ENCODE measurements at regions not wholly inside any gene's neighbourhood (a gene's known extent, or its start where the extent isn't known, plus 50 kb on each side); places are given as distances from the start of the nearest gene placed in this dataset.

- no TSS peak for BruUV-seq (replicated peaks)
- H3K4me2 ChIP-seq (ENCODE audit: low read length) = no peak overlapping the region
- no peak overlapping the region for H2AFZ ChIP-seq (ENCODE audit: low read length)
- ChIA-PET CTCF (ENCODE audit: unreplicated experiment) (no interaction called here), POLR2A (no interaction called here)
- no peaks in the 10 kb centered on the region for H3K36me3 ChIP-seq (ENCODE audit: insufficient read depth, low read length)
- no peaks in the 10 kb centered on the region for H3K9me2 ChIP-seq (ENCODE audit: insufficient read depth, low read length)
- TF ChIP-seq, protein P1, sequence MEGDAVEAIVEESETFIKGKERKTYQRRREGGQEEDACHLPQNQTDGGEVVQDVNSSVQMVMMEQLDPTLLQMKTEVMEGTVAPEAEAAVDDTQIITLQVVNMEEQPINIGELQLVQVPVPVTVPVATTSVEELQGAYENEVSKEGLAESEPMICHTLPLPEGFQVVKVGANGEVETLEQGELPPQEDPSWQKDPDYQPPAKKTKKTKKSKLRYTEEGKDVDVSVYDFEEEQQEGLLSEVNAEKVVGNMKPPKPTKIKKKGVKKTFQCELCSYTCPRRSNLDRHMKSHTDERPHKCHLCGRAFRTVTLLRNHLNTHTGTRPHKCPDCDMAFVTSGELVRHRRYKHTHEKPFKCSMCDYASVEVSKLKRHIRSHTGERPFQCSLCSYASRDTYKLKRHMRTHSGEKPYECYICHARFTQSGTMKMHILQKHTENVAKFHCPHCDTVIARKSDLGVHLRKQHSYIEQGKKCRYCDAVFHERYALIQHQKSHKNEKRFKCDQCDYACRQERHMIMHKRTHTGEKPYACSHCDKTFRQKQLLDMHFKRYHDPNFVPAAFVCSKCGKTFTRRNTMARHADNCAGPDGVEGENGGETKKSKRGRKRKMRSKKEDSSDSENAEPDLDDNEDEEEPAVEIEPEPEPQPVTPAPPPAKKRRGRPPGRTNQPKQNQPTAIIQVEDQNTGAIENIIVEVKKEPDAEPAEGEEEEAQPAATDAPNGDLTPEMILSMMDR (conservative IDR thresholded peaks at IDR 0.05; ENCODE audit: low read length) = no peak
- no peak for TF ChIP-seq EZH2phosphoT487 (IDR thresholded peaks at IDR 0.05; ENCODE audit: borderline replicate concordance, low read depth, low read length)
- no peak overlapping the region for H3K4me3 ChIP-seq (ENCODE audit: low read depth, low read length, poor library complexity, severe bottlenecking)
- DNase-seq (ENCODE audit: low spot score) = no peak
- no peaks in the 10 kb centered on the region for H3K9me3 ChIP-seq (ENCODE audit: low read length)
- no peaks in the 10 kb centered on the region for H4K20me1 ChIP-seq (ENCODE audit: insufficient read depth, low read length)
- no peak overlapping the region for H3K27ac ChIP-seq (ENCODE audit: low read depth, low read length, poor library complexity, severe bottlenecking)
- no peaks in the 10 kb centered on the region for H3K4me1 ChIP-seq (ENCODE audit: insufficient read depth, low read length, poor library complexity, severe bottlenecking)
- intact Hi-C loops (cut with micrococcal nuclease; ENCODE audit: unreplicated experiment) = no loop called here
- no peaks in the 10 kb centered on the region for H3K79me2 ChIP-seq (ENCODE audit: insufficient read depth, low read depth, low read length)
Observed at GRCh38 chrX:8278557-8278956, 107.5 kb upstream of the VCX2 start.

GRCh38 chrX:8279323-8279722 is 108.3 kb upstream of the VCX2 start:
- no TSS peak for BruUV-seq (replicated peaks)

GRCh38 chrX:8284131-8284530 is 113.1 kb upstream of the VCX2 start:
- no peaks in the 10 kb centered on the region for H3K9me3 ChIP-seq (ENCODE audit: low read length)
- ChIA-PET CTCF (ENCODE audit: unreplicated experiment) (no interaction called here), POLR2A (no interaction called here)
- BruUV-seq (replicated peaks) = no TSS peak
- intact Hi-C loops (cut with micrococcal nuclease; ENCODE audit: unreplicated experiment) = no loop called here
- H3K79me2 ChIP-seq (ENCODE audit: insufficient read depth, low read depth, low read length) = no peaks in the 10 kb centered on the region
- H3K4me3 ChIP-seq (ENCODE audit: low read depth, low read length, poor library complexity, severe bottlenecking) = no peak overlapping the region
- no peak for DNase-seq (ENCODE audit: low spot score)
- no peaks in the 10 kb centered on the region for H3K4me1 ChIP-seq (ENCODE audit: insufficient read depth, low read length, poor library complexity, severe bottlenecking)
- no peak overlapping the region for H3K27ac ChIP-seq (ENCODE audit: low read depth, low read length, poor library complexity, severe bottlenecking)
- no peaks in the 10 kb centered on the region for H3K36me3 ChIP-seq (ENCODE audit: insufficient read depth, low read length)
- no peaks in the 10 kb centered on the region for H3K9me2 ChIP-seq (ENCODE audit: insufficient read depth, low read length)
- no peak overlapping the region for H3K4me2 ChIP-seq (ENCODE audit: low read length)
- no peaks in the 10 kb centered on the region for H4K20me1 ChIP-seq (ENCODE audit: insufficient read depth, low read length)
- no peak overlapping the region for H2AFZ ChIP-seq (ENCODE audit: low read length)
- TF ChIP-seq, protein P1 (conservative IDR thresholded peaks at IDR 0.05; ENCODE audit: low read length) = no peak
- no peak for TF ChIP-seq EZH2phosphoT487 (IDR thresholded peaks at IDR 0.05; ENCODE audit: borderline replicate concordance, low read depth, low read length)

More at GRCh38 chrX:8279323-8279722, 108.3 kb upstream of the VCX2 start:
- intact Hi-C loops (cut with micrococcal nuclease; ENCODE audit: unreplicated experiment) = no loop called here
- Histone ChIP-seq H3K36me3 (ENCODE audit: insufficient read depth, low read length) (no peaks in the 10 kb centered on the region), H3K4me1 (ENCODE audit: insufficient read depth, low read length, poor library complexity, severe bottlenecking) (no peaks in the 10 kb centered on the region), H3K79me2 (ENCODE audit: insufficient read depth, low read depth, low read length) (no peaks in the 10 kb centered on the region), H3K9me2 (ENCODE audit: insufficient read depth, low read length) (no peaks in the 10 kb centered on the region), H3K4me3 (ENCODE audit: low read depth, low read length, poor library complexity, severe bottlenecking) (no peak overlapping the region), H2AFZ (ENCODE audit: low read length) (no peak overlapping the region), H3K27ac (ENCODE audit: low read depth, low read length, poor library complexity, severe bottlenecking) (no peak overlapping the region), H3K4me2 (ENCODE audit: low read length) (no peak overlapping the region), H4K20me1 (ENCODE audit: insufficient read depth, low read length) (no peaks in the 10 kb centered on the region), H3K9me3 (ENCODE audit: low read length) (no peaks in the 10 kb centered on the region)
- no peak for TF ChIP-seq EZH2phosphoT487 (IDR thresholded peaks at IDR 0.05; ENCODE audit: borderline replicate concordance, low read depth, low read length)
- TF ChIP-seq, protein P1 (conservative IDR thresholded peaks at IDR 0.05; ENCODE audit: low read length) = no peak
- POLR2A ChIA-PET = no interaction called here
- DNase-seq (ENCODE audit: low spot score) = no peak
- CTCF ChIA-PET (ENCODE audit: unreplicated experiment) = no interaction called here

All from OCI-LY7 (cell line).